Stimulated activated CD4-positive, alpha-beta T cell treated with anti-CD3 and anti-CD28 coated beads, Interleukin-1b, Interleukin-23, amount 100 ng/mL, for 48 hours (primary cell): ENCODE measurements at regions not wholly inside any gene's neighbourhood (a gene's known extent, or its start where the extent isn't known, plus 50 kb on each side); places are given as distances from the start of the nearest gene placed in this dataset.

Source experiments
- DNase-seq: peaks from one replicate; pipeline ENCODE4 v3.0.0-alpha.2; 2020

GRCh38 chr10:83908506-83908905, 230.8 kb upstream of the GHITM start:
- no peak for DNase-seq

- no peak for DNase-seq
Observed at GRCh38 chr10:83909001-83909400, 230.3 kb upstream of the GHITM start.

GRCh38 chr10:83915801-83916200, 223.5 kb upstream of the GHITM start:
- no peak for DNase-seq

GRCh38 chr10:83917537-83918506, 221.5 kb upstream of the GHITM start:
- DNase-seq: no peak

GRCh38 chr10:83919187-83919586, 220.1 kb upstream of the GHITM start:
- DNase-seq: no peak

GRCh38 chr10:83921984-83922860, 217.1 kb upstream of the GHITM start:
- no peak for DNase-seq

GRCh38 chr10:83925133-83925532, 214.2 kb upstream of the GHITM start:
- no peak for DNase-seq

- DNase-seq: no peak
Observed at GRCh38 chr10:83926606-83927005, 212.7 kb upstream of the GHITM start.

GRCh38 chr10:83927166-83927565, 212.1 kb upstream of the GHITM start:
- DNase-seq: no peak

- DNase-seq: no peak
Observed at GRCh38 chr10:83929399-83929798, 209.9 kb upstream of the GHITM start.

- DNase-seq: no peak
Observed at GRCh38 chr10:83931669-83932068, 207.6 kb upstream of the GHITM start.

GRCh38 chr10:83932245-83932644, 207.1 kb upstream of the GHITM start:
- DNase-seq: no peak

GRCh38 chr10:83934062-83934461, 205.2 kb upstream of the GHITM start:
- no peak for DNase-seq

- DNase-seq: no peak
Observed at GRCh38 chr10:83934641-83935338, 204.5 kb upstream of the GHITM start.

GRCh38 chr10:83935339-83935736, 204.0 kb upstream of the GHITM start:
- DNase-seq: no peak

GRCh38 chr10:83935911-83936310, 203.4 kb upstream of the GHITM start:
- no peak for DNase-seq

GRCh38 chr10:83937161-83937560, 202.1 kb upstream of the GHITM start:
- DNase-seq: no peak

- DNase-seq: no peak
Observed at GRCh38 chr10:83937826-83938225, 201.5 kb upstream of the GHITM start.

GRCh38 chr10:83941189-83941588, 198.1 kb upstream of the GHITM start:
- no peak for DNase-seq

- no peak for DNase-seq
Observed at GRCh38 chr10:83942410-83942809, 196.9 kb upstream of the GHITM start.

GRCh38 chr10:83943049-83943448, 196.3 kb upstream of the GHITM start:
- DNase-seq: no peak

- DNase-seq: no peak
Observed at GRCh38 chr10:83943920-83944319, 195.4 kb upstream of the GHITM start.
